ENCODE measurements at regions not wholly inside any gene's neighbourhood (a gene's known extent, or its start where the extent isn't known, plus 50 kb on each side); places are given as distances from the start of the nearest gene placed in this dataset.
"Not testable (repeated sequence)": the region's sequence is repeated elsewhere in the genome, so short reads cannot be mapped to it uniquely, and the experiment has no call there.

DNA sequence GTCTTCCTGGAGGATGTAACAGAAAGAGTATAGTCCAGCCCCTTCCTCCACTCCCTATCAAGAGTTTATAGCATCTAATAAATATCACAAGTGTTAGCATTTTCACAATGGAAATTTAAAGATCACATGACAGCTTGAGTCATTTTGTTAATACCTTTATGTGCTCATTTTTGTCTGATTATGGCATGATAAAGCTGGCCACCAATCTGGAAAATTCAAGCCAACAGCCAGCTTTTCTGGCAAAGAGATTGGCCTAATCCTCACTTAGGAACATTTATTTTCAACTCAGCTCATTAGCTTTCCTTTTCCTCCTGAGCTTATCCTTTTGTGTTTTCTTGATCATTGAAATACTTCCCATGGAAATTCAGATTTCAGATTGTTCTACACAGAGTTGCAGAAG, 262.9 kb upstream of the RBMS1 start:
- TF ChIP-seq, protein P1, sequence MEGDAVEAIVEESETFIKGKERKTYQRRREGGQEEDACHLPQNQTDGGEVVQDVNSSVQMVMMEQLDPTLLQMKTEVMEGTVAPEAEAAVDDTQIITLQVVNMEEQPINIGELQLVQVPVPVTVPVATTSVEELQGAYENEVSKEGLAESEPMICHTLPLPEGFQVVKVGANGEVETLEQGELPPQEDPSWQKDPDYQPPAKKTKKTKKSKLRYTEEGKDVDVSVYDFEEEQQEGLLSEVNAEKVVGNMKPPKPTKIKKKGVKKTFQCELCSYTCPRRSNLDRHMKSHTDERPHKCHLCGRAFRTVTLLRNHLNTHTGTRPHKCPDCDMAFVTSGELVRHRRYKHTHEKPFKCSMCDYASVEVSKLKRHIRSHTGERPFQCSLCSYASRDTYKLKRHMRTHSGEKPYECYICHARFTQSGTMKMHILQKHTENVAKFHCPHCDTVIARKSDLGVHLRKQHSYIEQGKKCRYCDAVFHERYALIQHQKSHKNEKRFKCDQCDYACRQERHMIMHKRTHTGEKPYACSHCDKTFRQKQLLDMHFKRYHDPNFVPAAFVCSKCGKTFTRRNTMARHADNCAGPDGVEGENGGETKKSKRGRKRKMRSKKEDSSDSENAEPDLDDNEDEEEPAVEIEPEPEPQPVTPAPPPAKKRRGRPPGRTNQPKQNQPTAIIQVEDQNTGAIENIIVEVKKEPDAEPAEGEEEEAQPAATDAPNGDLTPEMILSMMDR (IDR thresholded peaks at IDR 0.05) = no peak
- TF ChIP-seq EZH2 (IDR thresholded peaks at IDR 0.05; ENCODE audit: borderline replicate concordance, insufficient read depth, low read depth, low read length, poor library complexity, severe bottlenecking) = no peak
- Histone ChIP-seq H3K9me3 (ENCODE audit: control extremely low read depth in 1 of 3, control insufficient read depth in 2 of 3, insufficient read depth in 1 of 3, low read length in 2 of 3) (no peaks in the 10 kb centered on the region), H3K36me3 (replicated peaks in 1 of 2; ENCODE audit: control extremely low read depth in 1 of 2, control insufficient read depth in 1 of 2, extremely low read depth in 1 of 2, insufficient read depth in 2 of 2, low read length in 1 of 2) (no peaks in the 10 kb centered on the region)

DNA sequence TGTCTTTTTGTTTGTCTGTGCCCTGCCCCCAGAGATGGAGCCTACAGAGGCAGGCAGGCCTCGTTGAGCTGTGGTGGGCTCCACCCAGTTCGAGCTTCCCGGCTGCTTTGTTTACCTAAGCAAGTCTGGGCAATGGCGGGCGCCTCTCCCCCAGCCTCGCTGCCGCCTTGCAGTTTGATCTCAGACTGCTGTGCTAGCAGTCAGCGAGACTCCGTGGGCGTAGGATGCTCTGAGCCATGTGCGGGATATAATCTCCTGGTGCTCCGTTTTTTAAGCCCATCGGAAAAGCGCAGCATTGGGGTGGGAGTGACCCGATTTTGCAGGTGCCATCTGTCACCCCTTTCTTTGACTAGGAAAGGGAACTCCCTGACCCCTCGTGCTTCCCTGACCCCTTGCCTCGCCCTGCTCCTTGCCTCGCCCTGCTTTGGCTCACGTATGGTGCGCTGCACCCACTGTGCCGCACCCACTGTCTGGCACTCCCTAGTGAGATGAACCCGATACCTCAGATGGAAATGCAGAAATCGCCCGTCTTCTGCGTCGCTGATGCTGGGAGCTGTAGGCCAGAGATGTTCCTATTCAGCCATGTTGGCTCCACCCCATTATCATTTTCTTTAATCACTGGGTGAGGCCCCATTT, 269.0 kb upstream of the RBMS1 start:
- H3K4me2 ChIP-seq (replicated peaks; ENCODE audit: low read depth, low read length, poor library complexity, severe bottlenecking); H2AFZ ChIP-seq (ENCODE audit: insufficient read depth, low read depth, low read length, poor library complexity, severe bottlenecking); H3K27ac Mint-ChIP-seq; H3K9me3 ChIP-seq (ENCODE audit: control extremely low read depth in 1 of 3, control insufficient read depth in 2 of 3, insufficient read depth in 1 of 3, low read length in 2 of 3); CTCF ChIA-PET; H4K20me1 ChIP-seq (ENCODE audit: control insufficient read depth, insufficient read depth, low read length, poor library complexity, severe bottlenecking); intact Hi-C loops (cut with micrococcal nuclease); H3K36me3 ChIP-seq (replicated peaks in 1 of 2; ENCODE audit: control extremely low read depth in 1 of 2, control insufficient read depth in 1 of 2, extremely low read depth in 1 of 2, insufficient read depth in 2 of 2, low read length in 1 of 2); H3K27me3 ChIP-seq (replicated peaks in 1 of 4; ENCODE audit: control extremely low read depth in 1 of 4, control insufficient read depth in 3 of 4, insufficient read depth in 4 of 4, low read length in 3 of 4); H3K9me3 Mint-ChIP-seq (ENCODE audit: insufficient read depth); H3K4me1 ChIP-seq (ENCODE audit: control insufficient read depth in 2 of 2, insufficient read depth in 2 of 2, low read length in 2 of 2); H3K4me3 ChIP-seq (ENCODE audit: control extremely low read depth in 1 of 5, extremely low read depth in 1 of 5, insufficient read depth in 1 of 5, low read depth in 2 of 5, low read length in 4 of 5); H3K9ac ChIP-seq (ENCODE audit: low read length); POLR2A ChIA-PET; H3K27ac ChIP-seq (ENCODE audit: low read length in 2 of 2); DNase-seq; H3K79me2 ChIP-seq (ENCODE audit: control insufficient read depth, insufficient read depth, low read length); H3K4me1 Mint-ChIP-seq; ATAC-seq (ENCODE audit: low read depth); H3K4me3 Mint-ChIP-seq: not testable (repeated sequence)
- 94% methylated on average over 21 of the region's 26 CpGs for WGBS (ENCODE audit: insufficient coverage)
- peaks cover 16% of the 10 kb centered on the region for H3K27me3 Mint-ChIP-seq

More for the DNA sequence above, 262.9 kb upstream of the RBMS1 start:
- ATAC-seq (ENCODE audit: low read depth) (no peak), DNase-seq (no peak)
- ChIA-PET CTCF (no interaction called here), POLR2A (no interaction called here)
- intact Hi-C loops (cut with micrococcal nuclease) = no loop called here
- H3K4me1 ChIP-seq (ENCODE audit: control insufficient read depth in 2 of 2, insufficient read depth in 2 of 2, low read length in 2 of 2) = no peaks in the 10 kb centered on the region
- H3K4me2 ChIP-seq (replicated peaks; ENCODE audit: low read depth, low read length, poor library complexity, severe bottlenecking) = no peak overlapping the region
- Mint-ChIP-seq H3K9me3 (ENCODE audit: insufficient read depth) (no peaks in the 10 kb centered on the region), H3K27me3 (no peaks in the 10 kb centered on the region), H3K4me1 (no peaks in the 10 kb centered on the region), H3K4me3 (no peak overlapping the region), H3K27ac (no peak overlapping the region)
- no peak overlapping the region for H3K9ac ChIP-seq (ENCODE audit: low read length)
- no peaks in the 10 kb centered on the region for H3K27me3 ChIP-seq (replicated peaks in 1 of 4; ENCODE audit: control extremely low read depth in 1 of 4, control insufficient read depth in 3 of 4, insufficient read depth in 4 of 4, low read length in 3 of 4)
- H4K20me1 ChIP-seq (ENCODE audit: control insufficient read depth, insufficient read depth, low read length, poor library complexity, severe bottlenecking) = no peaks in the 10 kb centered on the region
- H2AFZ ChIP-seq (ENCODE audit: insufficient read depth, low read depth, low read length, poor library complexity, severe bottlenecking) = no peak overlapping the region
- no peak overlapping the region for H3K27ac ChIP-seq (ENCODE audit: low read length in 2 of 2)
- H3K4me3 ChIP-seq (ENCODE audit: control extremely low read depth in 1 of 5, extremely low read depth in 1 of 5, insufficient read depth in 1 of 5, low read depth in 2 of 5, low read length in 4 of 5) = no peak overlapping the region
- H3K79me2 ChIP-seq (ENCODE audit: control insufficient read depth, insufficient read depth, low read length) = no peaks in the 10 kb centered on the region

Measured in B cell (primary cell).